Transverse colon (tissue), 4 donors: ENCODE measurements at regions not wholly inside any gene's neighbourhood (a gene's known extent, or its start where the extent isn't known, plus 50 kb on each side); places are given as distances from the start of the nearest gene placed in this dataset.

ENCODE experiments used
- CTCF ChIP-seq, 5 experiments: fragments of 200-600 bp in 3 of 5; fragments of 450-650 bp in 2 of 5; sonication (generic) in 3 of 5; IDR thresholded peaks; 1 replicate in 2 of 5; 2 replicates in 3 of 5; pipeline ENCODE4 v1.5.1; 2016 to 2017; ENCODE audit warnings: antibody characterized with exemption in 5 of 5, inconsistent platforms in 3 of 5, mild to moderate bottlenecking in 2 of 5, moderate library complexity in 1 of 5
- EP300 ChIP-seq: sonication (generic); formaldehyde crosslinking; IDR thresholded peaks from one replicate; pipeline ENCODE4 v1.6.1; 2017; ENCODE audit warnings: antibody characterized with exemption, low read depth
- POLR2A ChIP-seq: fragments of 450-650 bp; IDR thresholded peaks from one replicate; pipeline ENCODE4 v1.6.1; 2016; ENCODE audit warnings: antibody characterized with exemption, mild to moderate bottlenecking, moderate library complexity
- POLR2AphosphoS5 ChIP-seq, 3 donors: sonication (generic); formaldehyde crosslinking; IDR thresholded peaks; one replicate each; pipeline ENCODE4 v1.6.1; 2016; ENCODE audit warnings: antibody characterized with exemption in 3 of 3

GRCh38 chr21:36641886-36642285, 57.0 kb upstream of the SIM2 start:
- TF ChIP-seq POLR2A (no peak), CTCF (IDR thresholded peaks at IDR 0.05) (no peak), POLR2AphosphoS5 (IDR thresholded peaks at IDR 0.05) (no peak), EP300 (no peak)
